ENCODE measurements at regions not wholly inside any gene's neighbourhood (a gene's known extent, or its start where the extent isn't known, plus 50 kb on each side); places are given as distances from the start of the nearest gene placed in this dataset.

DNA sequence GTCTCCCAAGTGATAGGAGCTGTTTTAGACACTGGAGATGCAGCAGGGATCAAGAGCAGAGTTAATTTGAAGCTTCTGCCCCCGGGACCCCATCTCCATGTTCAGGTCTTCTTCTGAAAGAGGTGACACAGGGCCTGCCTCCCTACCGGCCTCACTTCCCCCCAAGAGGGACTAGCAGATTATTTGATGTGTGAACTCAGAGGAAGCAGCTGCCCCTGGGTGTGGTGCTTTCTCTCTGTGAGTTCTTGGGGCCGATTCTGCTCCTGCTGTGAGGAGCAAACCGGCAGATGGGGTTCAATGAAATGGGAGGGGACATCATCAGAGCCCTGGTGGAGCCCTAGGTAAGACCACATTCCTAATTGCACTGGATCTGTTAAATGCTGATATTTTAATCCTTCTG, 193.4 kb downstream of the FBXO15 start:
- Histone ChIP-seq H2BK120ac (ENCODE audit: low read depth, low read length, poor library complexity, severe bottlenecking) (no peak overlapping the region), H2BK5ac (ENCODE audit: insufficient read length, low read length) (no peak overlapping the region), H4K20me1 (ENCODE audit: control insufficient read depth, insufficient read depth, insufficient read length) (no peaks in the 10 kb centered on the region), H3K27me3 (ENCODE audit: insufficient read depth, low read length) (no peaks in the 10 kb centered on the region), H2BK20ac (ENCODE audit: low read depth, low read length, poor library complexity, severe bottlenecking) (no peak overlapping the region), H2BK12ac (ENCODE audit: insufficient read length, low read depth, low read length) (no peak overlapping the region), H3K27ac (ENCODE audit: insufficient read length, low read depth, low read length) (no peak overlapping the region), H3K4me2 (ENCODE audit: insufficient read depth, insufficient read length, low read length) (no peak overlapping the region), H2AFZ (ENCODE audit: low read length) (no peak overlapping the region), H3K14ac (ENCODE audit: insufficient read depth, low read length) (no peak overlapping the region), H2AK5ac (ENCODE audit: insufficient read length, low read length) (no peak overlapping the region), H3K18ac (ENCODE audit: insufficient read length, low read depth, low read length) (no peak overlapping the region), H3K23me2 (ENCODE audit: insufficient read length, low read depth, low read length, poor library complexity, severe bottlenecking) (no peaks in the 10 kb centered on the region), H3K79me2 (ENCODE audit: insufficient read depth, low read length) (no peaks in the 10 kb centered on the region), H4K5ac (ENCODE audit: insufficient read length, low read depth, low read length) (no peak overlapping the region), H3K9ac (ENCODE audit: extremely low read depth, insufficient read length, low read length) (no peak overlapping the region), H3K4me1 (ENCODE audit: insufficient read depth, low read length) (peaks cover 3% of the 10 kb centered on the region; the same call in 1 of the 2 replicates), H2BK15ac (ENCODE audit: low read depth, low read length) (no peak overlapping the region), H4K91ac (ENCODE audit: insufficient read length, low read depth, low read length) (no peak overlapping the region), H3T11ph (ENCODE audit: low read length) (no peak overlapping the region), H3K56ac (ENCODE audit: insufficient read length, low read depth, low read length) (no peak overlapping the region), H4K8ac (replicated peaks; ENCODE audit: insufficient read length, low read depth, low read length) (no peak overlapping the region), H3K79me1 (ENCODE audit: insufficient read depth, low read depth, low read length, poor library complexity, severe bottlenecking) (no peaks in the 10 kb centered on the region), H3K4ac (ENCODE audit: low read depth, low read length) (no peak overlapping the region), H3K23ac (ENCODE audit: insufficient read length, low read depth, low read length) (no peak overlapping the region), H3K9me3 (ENCODE audit: control insufficient read depth, low read depth, low read length) (no peaks in the 10 kb centered on the region)
- Mint-ChIP-seq H3K27me3 (ENCODE audit: low read depth) (no peaks in the 10 kb centered on the region; the same call in 1 of the 2 replicates), H3K4me3 (no peak overlapping the region), H3K9me3 (peaks cover 8 to 13% of the 10 kb centered on the region in 2 experiments; a peak in 3 of 5 replicates), H3K27ac (no peak overlapping the region), H3K36me3 (ENCODE audit: insufficient read depth in 1 of 3, low read depth in 3 of 3) (peaks cover 0 to 15% (median 8%) of the 10 kb centered on the region in 3 experiments; a peak in 4 of 7 replicates), H3K4me1 (peaks cover 25 to 26% of the 10 kb centered on the region in 2 experiments)
- no CpG with 5 or more reads among the region's 4 CpGs for WGBS (ENCODE audit: extremely low coverage, insufficient read length, low lambda C conversion rate)
- TF ChIP-seq, protein P1, sequence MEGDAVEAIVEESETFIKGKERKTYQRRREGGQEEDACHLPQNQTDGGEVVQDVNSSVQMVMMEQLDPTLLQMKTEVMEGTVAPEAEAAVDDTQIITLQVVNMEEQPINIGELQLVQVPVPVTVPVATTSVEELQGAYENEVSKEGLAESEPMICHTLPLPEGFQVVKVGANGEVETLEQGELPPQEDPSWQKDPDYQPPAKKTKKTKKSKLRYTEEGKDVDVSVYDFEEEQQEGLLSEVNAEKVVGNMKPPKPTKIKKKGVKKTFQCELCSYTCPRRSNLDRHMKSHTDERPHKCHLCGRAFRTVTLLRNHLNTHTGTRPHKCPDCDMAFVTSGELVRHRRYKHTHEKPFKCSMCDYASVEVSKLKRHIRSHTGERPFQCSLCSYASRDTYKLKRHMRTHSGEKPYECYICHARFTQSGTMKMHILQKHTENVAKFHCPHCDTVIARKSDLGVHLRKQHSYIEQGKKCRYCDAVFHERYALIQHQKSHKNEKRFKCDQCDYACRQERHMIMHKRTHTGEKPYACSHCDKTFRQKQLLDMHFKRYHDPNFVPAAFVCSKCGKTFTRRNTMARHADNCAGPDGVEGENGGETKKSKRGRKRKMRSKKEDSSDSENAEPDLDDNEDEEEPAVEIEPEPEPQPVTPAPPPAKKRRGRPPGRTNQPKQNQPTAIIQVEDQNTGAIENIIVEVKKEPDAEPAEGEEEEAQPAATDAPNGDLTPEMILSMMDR (conservative IDR thresholded peaks at IDR 0.05) = no peak
- DNase-seq = no peak

All from H9 (cell line).